Esophagus squamous epithelium (tissue), 4 donors: ENCODE measurements at regions not wholly inside any gene's neighbourhood (a gene's known extent, or its start where the extent isn't known, plus 50 kb on each side); places are given as distances from the start of the nearest gene placed in this dataset.

Source experiments
- CTCF ChIP-seq, 6 experiments: fragments of 450-650 bp in 4 of 6; fragments of 200-600 bp in 2 of 6; sonication (generic) in 2 of 6; IDR thresholded peaks; one replicate each; pipeline ENCODE4 v1.5.1; 2016 to 2019; ENCODE audit warnings: antibody characterized with exemption in 6 of 6, mild to moderate bottlenecking in 4 of 6, moderate library complexity in 4 of 6
- POLR2A ChIP-seq, 4 donors: fragments of 450-650 bp; IDR thresholded peaks; one replicate each; pipeline ENCODE4 v1.6.1; 2017; ENCODE audit warnings: antibody characterized with exemption in 4 of 4, mild to moderate bottlenecking in 4 of 4, moderate library complexity in 3 of 4

GRCh38 chr5:91255396-91256141 lies 127.5 kb downstream of the ARRDC3 start:
- TF ChIP-seq CTCF (IDR thresholded peaks at IDR 0.05) (no peak), POLR2A (IDR thresholded peaks at IDR 0.05) (no peak)
